OCI-LY7 (cell line): ENCODE measurements at regions not wholly inside any gene's neighbourhood (a gene's known extent, or its start where the extent isn't known, plus 50 kb on each side); places are given as distances from the start of the nearest gene placed in this dataset.

ENCODE experiments used
- BruUV-seq: library from RNA; stranded (reverse); fragments of 400-500 nt; replicated peaks from 2 replicates; lab custom pipeline; 2021; lab: Mats Ljungman, UMichigan
- CTCF ChIA-PET: fragments of 300-600 bp; sonication (Branson Sonifier 250); formaldehyde crosslinking; loops from one replicate; lab custom pipeline; 2022; ENCODE audit warnings: antibody characterized with exemption; ENCODE audit not compliant: unreplicated experiment; lab: Charles Lee
- POLR2A ChIA-PET: fragments of 300-600 bp; sonication (Branson Sonifier 250); formaldehyde crosslinking; loops from one replicate; lab custom pipeline; 2022; ENCODE audit warnings: antibody characterized with exemption; lab: Charles Lee
- DNase-seq: peaks from one replicate; pipeline ENCODE4 v3.0.0-alpha.2; 2015; ENCODE audit warnings: low spot score
- H2AFZ ChIP-seq: fragments of 200-600 bp; sonication (generic), shearing (Covaris generic); 2 replicates; pipeline ENCODE4 v1.6.1; 2014; ENCODE audit warnings: mild to moderate bottlenecking, antibody characterized with exemption, low read length, moderate library complexity
- H3K27ac ChIP-seq: fragments of 200-600 bp; sonication (generic); 2 replicates; pipeline ENCODE4 v1.5.1; 2014; ENCODE audit warnings: mixed run types, low read depth, mild to moderate bottlenecking, moderate library complexity, low read length, inconsistent platforms; ENCODE audit not compliant: poor library complexity, severe bottlenecking
- H3K36me3 ChIP-seq: fragments of 200-600 bp; sonication (generic); 2 replicates; pipeline ENCODE4 v1.6.1; 2014; ENCODE audit warnings: mild to moderate bottlenecking, antibody characterized with exemption, low read length, moderate library complexity, mixed read lengths; ENCODE audit not compliant: insufficient read depth
- H3K4me1 ChIP-seq: fragments of 200-600 bp; sonication (generic); 2 replicates; pipeline ENCODE4 v1.5.1; 2014; ENCODE audit warnings: mild to moderate bottlenecking, low read length; ENCODE audit not compliant: insufficient read depth, poor library complexity, severe bottlenecking
- H3K4me2 ChIP-seq: fragments of 200-600 bp; sonication (generic); 2 replicates; pipeline ENCODE4 v1.6.1; 2014; ENCODE audit warnings: mild to moderate bottlenecking, low read length
- H3K4me3 ChIP-seq: fragments of 200-600 bp; sonication (generic); 2 replicates; pipeline ENCODE4 v1.5.1; 2014; ENCODE audit warnings: mild to moderate bottlenecking, low read depth, low read length; ENCODE audit not compliant: poor library complexity, severe bottlenecking
- H3K79me2 ChIP-seq: fragments of 200-600 bp; sonication (generic); 2 replicates; pipeline ENCODE4 v1.6.1; 2016; ENCODE audit warnings: low read depth, mild to moderate bottlenecking, low read length, moderate library complexity, mixed read lengths; ENCODE audit not compliant: insufficient read depth
- H3K9me2 ChIP-seq: fragments of 200-600 bp; sonication (generic); 2 replicates; pipeline ENCODE4 v1.6.1; 2016; ENCODE audit warnings: mild to moderate bottlenecking, low read length, mixed read lengths; ENCODE audit not compliant: insufficient read depth
- H3K9me3 ChIP-seq: fragments of 200-600 bp; sonication (generic); 2 replicates; pipeline ENCODE4 v1.6.1; 2014; ENCODE audit warnings: mild to moderate bottlenecking, mixed run types, low read length, mixed read lengths
- H4K20me1 ChIP-seq: fragments of 200-600 bp; sonication (generic); 2 replicates; pipeline ENCODE4 v1.6.1; 2014; ENCODE audit warnings: mild to moderate bottlenecking, antibody characterized with exemption, low read length, moderate library complexity, mixed read lengths; ENCODE audit not compliant: insufficient read depth
- CTCF ChIP-seq: fragments of 200-600 bp; sonication (generic); conservative IDR thresholded peaks from 2 replicates; pipeline ENCODE4 v1.5.1; 2014; ENCODE audit warnings: mild to moderate bottlenecking, antibody characterized with exemption, low read length, moderate library complexity, mixed read lengths
- EZH2phosphoT487 ChIP-seq: fragments of 200-600 bp; sonication (generic); IDR thresholded peaks from 2 replicates; pipeline ENCODE4 v1.6.1; 2018; ENCODE audit warnings: low read depth, borderline replicate concordance, mild to moderate bottlenecking, mixed run types, antibody characterized with exemption, low read length, moderate library complexity, mixed read lengths
- intact Hi-C: fragments of 100-400 bp; cut with micrococcal nuclease; formaldehyde crosslinking; loops from one replicate; pipeline ENCODE4 v1.10.0; 2022; ENCODE audit not compliant: unreplicated experiment

DNA sequence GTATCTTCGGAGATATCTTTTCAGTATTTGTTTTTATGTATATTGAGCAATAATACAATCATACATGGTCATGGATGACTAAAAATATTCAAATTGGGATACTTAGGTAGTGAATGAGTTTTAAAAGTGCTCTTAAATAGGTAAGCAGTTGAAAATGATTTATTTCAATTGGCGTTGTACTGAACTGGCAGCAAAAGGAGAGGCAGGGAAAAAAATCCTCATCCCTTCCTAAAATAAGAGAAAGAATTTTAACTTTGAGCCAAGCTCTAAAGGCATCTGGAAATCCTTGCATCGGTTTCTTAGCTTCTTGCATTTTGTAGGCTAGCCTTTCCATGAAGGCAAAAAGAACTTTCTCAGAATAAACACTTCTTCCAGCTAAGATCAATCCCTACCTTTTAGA, 125.2 kb downstream of the MGST1 start:
- H4K20me1 ChIP-seq = no peaks in the 10 kb centered on the region
- no peaks in the 10 kb centered on the region for H3K9me3 ChIP-seq
- H3K4me1 ChIP-seq = no peaks in the 10 kb centered on the region
- no peak for DNase-seq
- no peaks in the 10 kb centered on the region for H3K79me2 ChIP-seq
- BruUV-seq = no TSS peak
- intact Hi-C loops = no loop called here
- no peak overlapping the region for H3K27ac ChIP-seq
- H3K36me3 ChIP-seq = no peaks in the 10 kb centered on the region
- no peaks in the 10 kb centered on the region for H3K9me2 ChIP-seq
- H3K4me3 ChIP-seq = no peak overlapping the region
- ChIA-PET CTCF (no interaction called here), POLR2A (interaction anchor here (0.7 kb wide), 3 partner anchors 15 to 1845 kb away, joined by 3 to 4 read pairs (median 3); no protein-coding TSS in a partner anchor)
- no peak overlapping the region for H3K4me2 ChIP-seq
- H2AFZ ChIP-seq = no peak overlapping the region
- TF ChIP-seq CTCF (no peak), EZH2phosphoT487 (no peak)

- CTCF ChIA-PET = no interaction called here
- no peak overlapping the region for H3K4me3 ChIP-seq
- H4K20me1 ChIP-seq = no peaks in the 10 kb centered on the region
- no peaks in the 10 kb centered on the region for H3K79me2 ChIP-seq
- no peak for TF ChIP-seq EZH2phosphoT487
- no peak for TF ChIP-seq CTCF
- H3K4me1 ChIP-seq = no peaks in the 10 kb centered on the region
- no peak for DNase-seq
- no TSS peak for BruUV-seq
- no peak overlapping the region for H3K27ac ChIP-seq
- no peaks in the 10 kb centered on the region for H3K9me2 ChIP-seq
- H3K36me3 ChIP-seq = no peaks in the 10 kb centered on the region
- no peaks in the 10 kb centered on the region for H3K9me3 ChIP-seq
- no peak overlapping the region for H3K4me2 ChIP-seq
- POLR2A ChIA-PET = no interaction called here
- intact Hi-C loops = no loop called here
- no peak overlapping the region for H2AFZ ChIP-seq
These were observed 126.3 kb downstream of the MGST1 start for GRCh38 chr12:16473610-16474326.

DNA sequence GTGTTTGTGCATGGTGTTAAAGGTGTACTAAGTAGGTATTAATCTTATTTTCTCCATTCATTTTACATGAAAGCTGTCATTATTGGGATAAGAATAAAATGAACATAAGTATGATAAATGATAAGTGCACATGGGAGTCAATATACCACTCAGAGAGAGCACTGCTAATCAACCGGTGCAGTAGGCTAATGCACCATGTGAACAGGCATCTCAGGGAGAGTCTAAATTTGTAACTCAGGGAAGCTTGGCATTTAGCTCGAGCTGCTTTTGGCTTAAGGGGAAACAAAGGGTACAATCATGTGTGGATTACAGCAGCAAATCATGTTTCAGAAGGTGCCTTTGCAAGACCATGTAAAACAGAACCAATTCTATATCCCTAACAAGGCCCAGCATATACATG, 127.4 kb downstream of the MGST1 start:
- Histone ChIP-seq H2AFZ (no peak overlapping the region), H3K79me2 (no peaks in the 10 kb centered on the region), H3K4me1 (no peaks in the 10 kb centered on the region), H4K20me1 (no peaks in the 10 kb centered on the region), H3K9me3 (no peaks in the 10 kb centered on the region), H3K36me3 (no peaks in the 10 kb centered on the region), H3K9me2 (no peaks in the 10 kb centered on the region), H3K4me2 (no peak overlapping the region), H3K4me3 (no peak overlapping the region), H3K27ac (no peak overlapping the region)
- TF ChIP-seq CTCF = no peak
- TF ChIP-seq EZH2phosphoT487 = no peak
- intact Hi-C loops = no loop called here
- CTCF ChIA-PET = no interaction called here
- no TSS peak for BruUV-seq
- DNase-seq = no peak
- POLR2A ChIA-PET = interaction anchor here (0.6 kb wide), 2 partner anchors 16 to 31 kb away, joined by 3 read pairs; no protein-coding TSS in a partner anchor
